Fibroblast of pulmonary artery (primary cell): ENCODE measurements at regions not wholly inside any gene's neighbourhood (a gene's known extent, or its start where the extent isn't known, plus 50 kb on each side); places are given as distances from the start of the nearest gene placed in this dataset.
A peak's percentile ranks its signal among the peaks of the same experiment; 100 is the strongest.

Experiments
- DNase-seq: peaks from one replicate; pipeline ENCODE4 v3.0.0-alpha.2; 2010; ENCODE audit warnings: low read depth
- H3K4me3 ChIP-seq: replicated peaks from 2 replicates; pipeline ENCODE4 v1.5.1; 2011; ENCODE audit warnings: low read depth, mild to moderate bottlenecking, control low read depth, low read length, moderate library complexity
- CTCF ChIP-seq: IDR thresholded peaks from 2 replicates; pipeline ENCODE4 v1.5.1; 2011; ENCODE audit warnings: mild to moderate bottlenecking, control low read depth, low read length, inconsistent platforms; ENCODE audit errors: missing control alignments

- TF ChIP-seq CTCF, result no peak
- no peak for DNase-seq
- H3K4me3 ChIP-seq, result no peak overlapping the region
Measured at GRCh38 chrX:39894683-39895082, 203.1 kb downstream of the BCOR start.

- no peak for DNase-seq
- no peak overlapping the region for H3K4me3 ChIP-seq
- no peak for TF ChIP-seq CTCF
Measured at GRCh38 chrX:39895218-39896110, 202.3 kb downstream of the BCOR start.

GRCh38 chrX:39896951-39897740 is 200.6 kb downstream of the BCOR start:
- DNase-seq, result peak; percentile 69

GRCh38 chrX:39897741-39898097 is 200.0 kb downstream of the BCOR start:
- no peak for TF ChIP-seq CTCF
- no peak overlapping the region for H3K4me3 ChIP-seq
- DNase-seq, result no peak

More at GRCh38 chrX:39896951-39897740, 200.6 kb downstream of the BCOR start:
- TF ChIP-seq CTCF, result no peak
- no peak overlapping the region for H3K4me3 ChIP-seq

- no peak for DNase-seq
- H3K4me3 ChIP-seq, result no peak overlapping the region
- no peak for TF ChIP-seq CTCF
Measured at GRCh38 chrX:39898147-39898546, 199.6 kb downstream of the BCOR start.

- DNase-seq, result no peak
- no peak for TF ChIP-seq CTCF
Measured at GRCh38 chrX:39899059-39899458, 198.7 kb downstream of the BCOR start.

More at GRCh38 chrX:39899059-39899458, 198.7 kb downstream of the BCOR start:
- H3K4me3 ChIP-seq, result no peak overlapping the region
